ENCODE measurements at regions not wholly inside any gene's neighbourhood (a gene's known extent, or its start where the extent isn't known, plus 50 kb on each side); places are given as distances from the start of the nearest gene placed in this dataset.

GRCh38 chr20:58596244-58596643 lies 54.8 kb upstream of the STX16 start:
- TF ChIP-seq CHD1 (IDR thresholded peaks at IDR 0.05; ENCODE audit: low read depth, low read length) (no peak), EP300 (IDR thresholded peaks at IDR 0.05; ENCODE audit: borderline replicate concordance in 1 of 2, low read depth in 2 of 2, low read length in 2 of 2) (no peak), MAFK (IDR thresholded peaks at IDR 0.05; ENCODE audit: low read depth, low read length) (no peak), ZNF274 (IDR thresholded peaks at IDR 0.05; ENCODE audit: borderline replicate concordance, extremely low read depth, low read length) (no peak), GTF2F1 (IDR thresholded peaks at IDR 0.05; ENCODE audit: borderline replicate concordance, low read depth, low read length) (no peak), KDM1A (IDR thresholded peaks at IDR 0.05; ENCODE audit: borderline replicate concordance, low read length) (peak; percentile 89), GABPA (IDR thresholded peaks at IDR 0.05; ENCODE audit: borderline replicate concordance, insufficient read depth, low read length) (no peak)
- TF ChIP-seq, protein P1, sequence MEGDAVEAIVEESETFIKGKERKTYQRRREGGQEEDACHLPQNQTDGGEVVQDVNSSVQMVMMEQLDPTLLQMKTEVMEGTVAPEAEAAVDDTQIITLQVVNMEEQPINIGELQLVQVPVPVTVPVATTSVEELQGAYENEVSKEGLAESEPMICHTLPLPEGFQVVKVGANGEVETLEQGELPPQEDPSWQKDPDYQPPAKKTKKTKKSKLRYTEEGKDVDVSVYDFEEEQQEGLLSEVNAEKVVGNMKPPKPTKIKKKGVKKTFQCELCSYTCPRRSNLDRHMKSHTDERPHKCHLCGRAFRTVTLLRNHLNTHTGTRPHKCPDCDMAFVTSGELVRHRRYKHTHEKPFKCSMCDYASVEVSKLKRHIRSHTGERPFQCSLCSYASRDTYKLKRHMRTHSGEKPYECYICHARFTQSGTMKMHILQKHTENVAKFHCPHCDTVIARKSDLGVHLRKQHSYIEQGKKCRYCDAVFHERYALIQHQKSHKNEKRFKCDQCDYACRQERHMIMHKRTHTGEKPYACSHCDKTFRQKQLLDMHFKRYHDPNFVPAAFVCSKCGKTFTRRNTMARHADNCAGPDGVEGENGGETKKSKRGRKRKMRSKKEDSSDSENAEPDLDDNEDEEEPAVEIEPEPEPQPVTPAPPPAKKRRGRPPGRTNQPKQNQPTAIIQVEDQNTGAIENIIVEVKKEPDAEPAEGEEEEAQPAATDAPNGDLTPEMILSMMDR (IDR thresholded peaks at IDR 0.05; ENCODE audit: control extremely low read depth in 1 of 3, insufficient read depth in 1 of 3, low read depth in 1 of 3, low read length in 3 of 3), result no peak

Measured in H1 (cell line).